ENCODE measurements at regions not wholly inside any gene's neighbourhood (a gene's known extent, or its start where the extent isn't known, plus 50 kb on each side); places are given as distances from the start of the nearest gene placed in this dataset.

DNA sequence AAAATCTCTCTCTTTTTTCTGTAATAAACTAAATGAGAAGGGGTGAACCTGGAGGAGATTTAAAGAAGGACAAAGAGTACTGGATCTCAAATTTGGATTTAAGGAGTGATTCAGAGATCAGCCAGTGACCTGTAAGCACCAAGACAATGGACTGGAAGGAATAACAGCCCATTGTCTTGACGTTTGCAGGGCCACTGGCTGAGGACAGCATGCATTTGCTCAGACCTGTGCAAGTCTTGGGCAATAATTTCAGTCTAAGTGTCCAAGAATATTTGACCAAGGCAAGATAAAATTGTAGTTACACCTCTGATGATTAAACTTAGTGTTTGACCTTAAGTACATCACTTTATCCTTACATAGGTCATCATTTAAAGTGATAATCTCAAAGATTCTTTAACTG is 55.8 kb upstream of the OSTN start:
- TF ChIP-seq CTCF (IDR thresholded peaks at IDR 0.05; ENCODE audit: low read length) (no peak), EZH2 (optimal IDR thresholded peaks at IDR 0.05; ENCODE audit: low read depth, low read length) (no peak), EZH2phosphoT487 (IDR thresholded peaks at IDR 0.05; ENCODE audit: low read length) (no peak)
